ENCODE measurements at regions not wholly inside any gene's neighbourhood (a gene's known extent, or its start where the extent isn't known, plus 50 kb on each side); places are given as distances from the start of the nearest gene placed in this dataset.

GRCh38 chr3:76345878-76346277 lies 560.5 kb upstream of the ZNF717 start:
- no peak overlapping the region for H3K27ac ChIP-seq
- ATAC-seq: no peak

DNA sequence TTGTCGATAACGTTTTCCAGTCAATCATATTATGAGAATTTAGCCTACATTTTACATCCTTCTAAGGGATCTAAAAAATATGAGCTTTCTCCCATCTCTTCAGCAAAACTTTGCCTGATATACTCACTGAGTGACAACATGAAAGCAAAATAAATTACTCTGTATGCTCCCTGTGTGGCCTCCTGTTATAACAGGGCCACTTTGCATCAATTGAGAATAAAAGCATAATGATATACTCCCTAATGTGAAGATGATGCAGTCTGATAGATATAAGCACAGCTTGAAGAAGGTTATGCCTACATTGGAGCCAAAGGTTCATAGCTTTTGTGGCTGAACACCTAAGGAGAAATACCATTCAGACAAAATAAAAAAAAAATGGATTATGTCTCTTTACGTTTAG lies 561.3 kb upstream of the ZNF717 start:
- ATAC-seq (no peak), DNase-seq (no peak)
- Histone ChIP-seq H3K36me3 (no peaks in the 10 kb centered on the region), H3K9me3 (peaks cover 0 to 2% (median 0%) of the 10 kb centered on the region in 12 donors), H3K4me3 (no peak overlapping the region), H3K27me3 (no peaks in the 10 kb centered on the region), H3K27ac (no peak overlapping the region), H3K4me1 (no peaks in the 10 kb centered on the region)
- TF ChIP-seq, protein P1, sequence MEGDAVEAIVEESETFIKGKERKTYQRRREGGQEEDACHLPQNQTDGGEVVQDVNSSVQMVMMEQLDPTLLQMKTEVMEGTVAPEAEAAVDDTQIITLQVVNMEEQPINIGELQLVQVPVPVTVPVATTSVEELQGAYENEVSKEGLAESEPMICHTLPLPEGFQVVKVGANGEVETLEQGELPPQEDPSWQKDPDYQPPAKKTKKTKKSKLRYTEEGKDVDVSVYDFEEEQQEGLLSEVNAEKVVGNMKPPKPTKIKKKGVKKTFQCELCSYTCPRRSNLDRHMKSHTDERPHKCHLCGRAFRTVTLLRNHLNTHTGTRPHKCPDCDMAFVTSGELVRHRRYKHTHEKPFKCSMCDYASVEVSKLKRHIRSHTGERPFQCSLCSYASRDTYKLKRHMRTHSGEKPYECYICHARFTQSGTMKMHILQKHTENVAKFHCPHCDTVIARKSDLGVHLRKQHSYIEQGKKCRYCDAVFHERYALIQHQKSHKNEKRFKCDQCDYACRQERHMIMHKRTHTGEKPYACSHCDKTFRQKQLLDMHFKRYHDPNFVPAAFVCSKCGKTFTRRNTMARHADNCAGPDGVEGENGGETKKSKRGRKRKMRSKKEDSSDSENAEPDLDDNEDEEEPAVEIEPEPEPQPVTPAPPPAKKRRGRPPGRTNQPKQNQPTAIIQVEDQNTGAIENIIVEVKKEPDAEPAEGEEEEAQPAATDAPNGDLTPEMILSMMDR (IDR thresholded peaks at IDR 0.05): no peak
- intact Hi-C loops (cut with DNase I): no loop called here
- WGBS, 4 donors: 81 to 89% (median 85%) methylated on average over 3 of the region's 3 CpGs

More at GRCh38 chr3:76345878-76346277, 560.5 kb upstream of the ZNF717 start:
- Histone ChIP-seq H3K9me3 (peaks cover 0 to under 1% (median 0%) of the 10 kb centered on the region in 12 donors), H3K4me1 (no peaks in the 10 kb centered on the region), H3K27me3 (no peaks in the 10 kb centered on the region), H3K36me3 (no peaks in the 10 kb centered on the region), H3K4me3 (no peak overlapping the region)
- no peak for TF ChIP-seq POLR2A (IDR thresholded peaks at IDR 0.05)
- TF ChIP-seq, protein P1 (IDR thresholded peaks at IDR 0.05): no peak
- 42 to 63% (median 55%) methylated on average over 2 of the region's 2 CpGs for WGBS, 4 donors
- intact Hi-C loops (cut with DNase I): no loop called here
- no peak for DNase-seq

DNA sequence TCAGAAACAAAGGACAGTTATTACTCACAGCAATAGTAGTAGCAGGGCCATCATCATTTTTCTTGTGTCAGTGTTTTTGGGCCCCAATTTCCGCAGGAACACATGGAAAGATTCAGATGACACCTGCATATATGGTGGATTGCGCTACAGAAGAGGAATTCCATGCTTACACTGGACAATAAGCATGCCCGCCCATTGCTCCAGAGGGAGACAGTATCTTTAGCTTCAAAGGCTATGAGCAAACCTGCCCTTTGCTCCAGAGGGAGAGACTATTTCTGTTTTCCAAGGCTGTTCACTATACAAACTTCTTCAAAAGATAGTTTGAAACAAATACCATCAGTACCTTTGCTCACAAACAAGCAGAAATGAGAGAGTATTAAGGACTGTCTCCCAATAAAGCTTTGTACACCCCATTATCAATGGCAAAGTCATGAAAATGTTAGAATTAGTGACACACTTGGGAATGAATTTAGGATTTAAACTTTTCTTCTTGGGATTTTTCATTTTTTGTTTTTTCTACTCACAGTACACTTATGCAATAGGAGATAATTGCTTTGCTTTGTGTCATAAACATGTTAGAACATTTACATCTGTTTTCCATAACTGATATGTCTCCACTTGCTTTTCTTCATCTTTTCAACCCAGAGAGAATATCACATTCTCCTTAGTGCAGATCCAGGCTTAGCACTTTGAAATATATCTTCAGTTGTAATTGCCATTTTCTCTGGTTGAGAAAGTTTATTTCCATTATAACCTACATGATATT lies 564.5 kb upstream of the ZNF717 start:
- 78 to 91% (median 84%) methylated on average over 3 of the region's 3 CpGs for WGBS, 4 donors
- H3K4me3 ChIP-seq: no peak overlapping the region
- H3K27ac ChIP-seq: no peak overlapping the region
- H3K4me1 ChIP-seq: no peaks in the 10 kb centered on the region
- H3K36me3 ChIP-seq: no peaks in the 10 kb centered on the region
- ATAC-seq (no peak), DNase-seq (no peak)
- H3K9me3 ChIP-seq: peaks cover 0 to 2% (median 0%) of the 10 kb centered on the region in 12 donors
- intact Hi-C loops (cut with DNase I): no loop called here
- H3K27me3 ChIP-seq: no peaks in the 10 kb centered on the region
- no peak for TF ChIP-seq POLR2A (IDR thresholded peaks at IDR 0.05)
- TF ChIP-seq, protein P1 (IDR thresholded peaks at IDR 0.05): no peak

DNA sequence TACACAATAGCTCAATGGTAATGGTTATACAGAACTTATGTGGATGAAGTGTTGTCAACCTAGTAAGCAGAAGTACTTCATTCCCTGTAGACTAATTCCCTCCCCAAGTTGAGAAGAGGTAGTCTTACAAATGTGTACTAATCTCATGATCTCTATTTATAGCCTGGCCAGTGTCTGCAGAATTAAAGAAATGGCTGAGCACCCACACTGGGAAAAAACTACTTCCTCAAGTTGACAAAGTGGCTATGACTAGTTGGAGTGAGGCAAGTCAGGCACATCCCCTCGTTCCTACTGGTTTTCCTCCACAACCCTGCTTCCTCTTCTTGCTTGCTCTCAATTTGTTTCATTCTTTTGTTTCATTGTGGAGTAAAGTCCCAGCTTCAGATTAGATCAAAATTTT lies 566.7 kb upstream of the ZNF717 start:
- 33 to 57% (median 49%) methylated on average over 1 of the region's 1 CpG for WGBS, 4 donors
- intact Hi-C loops (cut with DNase I): no loop called here

More for the DNA sequence above, 566.7 kb upstream of the ZNF717 start:
- Histone ChIP-seq H3K27me3 (no peaks in the 10 kb centered on the region), H3K4me1 (no peaks in the 10 kb centered on the region), H3K9me3 (peaks cover 0 to 2% (median 0%) of the 10 kb centered on the region in 12 donors), H3K27ac (no peak overlapping the region), H3K36me3 (no peaks in the 10 kb centered on the region), H3K4me3 (no peak overlapping the region)
- TF ChIP-seq, protein P1 (IDR thresholded peaks at IDR 0.05): no peak
- no peak for TF ChIP-seq POLR2A (IDR thresholded peaks at IDR 0.05)
- ATAC-seq (no peak), DNase-seq (no peak)
